ENCODE measurements at regions not wholly inside any gene's neighbourhood (a gene's known extent, or its start where the extent isn't known, plus 50 kb on each side); places are given as distances from the start of the nearest gene placed in this dataset.

GRCh38 chr6:113526553-113526952, 330.6 kb upstream of the MARCKS start:
- TF ChIP-seq, protein P1, sequence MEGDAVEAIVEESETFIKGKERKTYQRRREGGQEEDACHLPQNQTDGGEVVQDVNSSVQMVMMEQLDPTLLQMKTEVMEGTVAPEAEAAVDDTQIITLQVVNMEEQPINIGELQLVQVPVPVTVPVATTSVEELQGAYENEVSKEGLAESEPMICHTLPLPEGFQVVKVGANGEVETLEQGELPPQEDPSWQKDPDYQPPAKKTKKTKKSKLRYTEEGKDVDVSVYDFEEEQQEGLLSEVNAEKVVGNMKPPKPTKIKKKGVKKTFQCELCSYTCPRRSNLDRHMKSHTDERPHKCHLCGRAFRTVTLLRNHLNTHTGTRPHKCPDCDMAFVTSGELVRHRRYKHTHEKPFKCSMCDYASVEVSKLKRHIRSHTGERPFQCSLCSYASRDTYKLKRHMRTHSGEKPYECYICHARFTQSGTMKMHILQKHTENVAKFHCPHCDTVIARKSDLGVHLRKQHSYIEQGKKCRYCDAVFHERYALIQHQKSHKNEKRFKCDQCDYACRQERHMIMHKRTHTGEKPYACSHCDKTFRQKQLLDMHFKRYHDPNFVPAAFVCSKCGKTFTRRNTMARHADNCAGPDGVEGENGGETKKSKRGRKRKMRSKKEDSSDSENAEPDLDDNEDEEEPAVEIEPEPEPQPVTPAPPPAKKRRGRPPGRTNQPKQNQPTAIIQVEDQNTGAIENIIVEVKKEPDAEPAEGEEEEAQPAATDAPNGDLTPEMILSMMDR (conservative IDR thresholded peaks at IDR 0.05; ENCODE audit: low read depth in 2 of 2) = no peak
- TF ChIP-seq EZH2phosphoT487 (IDR thresholded peaks at IDR 0.05; ENCODE audit: unreplicated experiment) (no peak), EZH2 (IDR thresholded peaks at IDR 0.05; ENCODE audit: low read depth, unreplicated experiment) (no peak), JUNB (IDR thresholded peaks at IDR 0.05; ENCODE audit: unreplicated experiment) (no peak), POLR2AphosphoS5 (IDR thresholded peaks at IDR 0.05; ENCODE audit: low read depth) (no peak), CREB1 (CRISPR knock-in tag; IDR thresholded peaks at IDR 0.05; ENCODE audit: low read depth) (no peak), REST (IDR thresholded peaks at IDR 0.05; ENCODE audit: unreplicated experiment) (no peak), ZNF114 (CRISPR knock-in tag; IDR thresholded peaks at IDR 0.05) (no peak), NANOG (IDR thresholded peaks at IDR 0.05; ENCODE audit: borderline replicate concordance) (no peak), ETS1 (IDR thresholded peaks at IDR 0.05) (no peak), ZNF331 (CRISPR knock-in tag; IDR thresholded peaks at IDR 0.05; ENCODE audit: low read depth) (no peak), STAT1 (IDR thresholded peaks at IDR 0.05; ENCODE audit: unreplicated experiment) (no peak)
- TF ChIP-seq, protein P2, sequence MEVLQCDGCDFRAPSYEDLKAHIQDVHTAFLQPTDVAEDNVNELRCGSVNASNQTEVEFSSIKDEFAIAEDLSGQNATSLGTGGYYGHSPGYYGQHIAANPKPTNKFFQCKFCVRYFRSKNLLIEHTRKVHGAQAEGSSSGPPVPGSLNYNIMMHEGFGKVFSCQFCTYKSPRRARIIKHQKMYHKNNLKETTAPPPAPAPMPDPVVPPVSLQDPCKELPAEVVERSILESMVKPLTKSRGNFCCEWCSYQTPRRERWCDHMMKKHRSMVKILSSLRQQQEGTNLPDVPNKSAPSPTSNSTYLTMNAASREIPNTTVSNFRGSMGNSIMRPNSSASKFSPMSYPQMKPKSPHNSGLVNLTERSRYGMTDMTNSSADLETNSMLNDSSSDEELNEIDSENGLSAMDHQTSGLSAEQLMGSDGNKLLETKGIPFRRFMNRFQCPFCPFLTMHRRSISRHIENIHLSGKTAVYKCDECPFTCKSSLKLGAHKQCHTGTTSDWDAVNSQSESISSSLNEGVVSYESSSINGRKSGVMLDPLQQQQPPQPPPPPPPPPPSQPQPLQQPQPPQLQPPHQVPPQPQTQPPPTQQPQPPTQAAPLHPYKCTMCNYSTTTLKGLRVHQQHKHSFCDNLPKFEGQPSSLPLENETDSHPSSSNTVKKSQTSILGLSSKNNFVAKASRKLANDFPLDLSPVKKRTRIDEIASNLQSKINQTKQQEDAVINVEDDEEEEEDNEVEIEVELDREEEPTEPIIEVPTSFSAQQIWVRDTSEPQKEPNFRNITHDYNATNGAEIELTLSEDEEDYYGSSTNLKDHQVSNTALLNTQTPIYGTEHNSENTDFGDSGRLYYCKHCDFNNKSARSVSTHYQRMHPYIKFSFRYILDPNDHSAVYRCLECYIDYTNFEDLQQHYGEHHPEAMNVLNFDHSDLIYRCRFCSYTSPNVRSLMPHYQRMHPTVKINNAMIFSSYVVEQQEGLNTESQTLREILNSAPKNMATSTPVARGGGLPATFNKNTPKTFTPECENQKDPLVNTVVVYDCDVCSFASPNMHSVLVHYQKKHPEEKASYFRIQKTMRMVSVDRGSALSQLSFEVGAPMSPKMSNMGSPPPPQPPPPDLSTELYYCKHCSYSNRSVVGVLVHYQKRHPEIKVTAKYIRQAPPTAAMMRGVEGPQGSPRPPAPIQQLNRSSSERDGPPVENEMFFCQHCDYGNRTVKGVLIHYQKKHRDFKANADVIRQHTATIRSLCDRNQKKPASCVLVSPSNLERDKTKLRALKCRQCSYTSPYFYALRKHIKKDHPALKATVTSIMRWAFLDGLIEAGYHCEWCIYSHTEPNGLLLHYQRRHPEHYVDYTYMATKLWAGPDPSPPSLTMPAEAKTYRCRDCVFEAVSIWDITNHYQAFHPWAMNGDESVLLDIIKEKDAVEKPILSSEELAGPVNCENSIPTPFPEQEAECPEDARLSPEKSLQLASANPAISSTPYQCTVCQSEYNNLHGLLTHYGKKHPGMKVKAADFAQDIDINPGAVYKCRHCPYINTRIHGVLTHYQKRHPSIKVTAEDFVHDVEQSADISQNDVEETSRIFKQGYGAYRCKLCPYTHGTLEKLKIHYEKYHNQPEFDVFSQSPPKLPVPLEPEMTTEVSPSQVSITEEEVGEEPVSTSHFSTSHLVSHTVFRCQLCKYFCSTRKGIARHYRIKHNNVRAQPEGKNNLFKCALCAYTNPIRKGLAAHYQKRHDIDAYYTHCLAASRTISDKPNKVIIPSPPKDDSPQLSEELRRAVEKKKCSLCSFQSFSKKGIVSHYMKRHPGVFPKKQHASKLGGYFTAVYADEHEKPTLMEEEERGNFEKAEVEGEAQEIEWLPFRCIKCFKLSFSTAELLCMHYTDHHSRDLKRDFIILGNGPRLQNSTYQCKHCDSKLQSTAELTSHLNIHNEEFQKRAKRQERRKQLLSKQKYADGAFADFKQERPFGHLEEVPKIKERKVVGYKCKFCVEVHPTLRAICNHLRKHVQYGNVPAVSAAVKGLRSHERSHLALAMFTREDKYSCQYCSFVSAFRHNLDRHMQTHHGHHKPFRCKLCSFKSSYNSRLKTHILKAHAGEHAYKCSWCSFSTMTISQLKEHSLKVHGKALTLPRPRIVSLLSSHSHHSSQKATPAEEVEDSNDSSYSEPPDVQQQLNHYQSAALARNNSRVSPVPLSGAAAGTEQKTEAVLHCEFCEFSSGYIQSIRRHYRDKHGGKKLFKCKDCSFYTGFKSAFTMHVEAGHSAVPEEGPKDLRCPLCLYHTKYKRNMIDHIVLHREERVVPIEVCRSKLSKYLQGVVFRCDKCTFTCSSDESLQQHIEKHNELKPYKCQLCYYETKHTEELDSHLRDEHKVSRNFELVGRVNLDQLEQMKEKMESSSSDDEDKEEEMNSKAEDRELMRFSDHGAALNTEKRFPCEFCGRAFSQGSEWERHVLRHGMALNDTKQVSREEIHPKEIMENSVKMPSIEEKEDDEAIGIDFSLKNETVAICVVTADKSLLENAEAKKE (CRISPR knock-in tag; IDR thresholded peaks at IDR 0.05) = no peak
